Esophagus squamous epithelium (tissue), 5 donors: ENCODE measurements at regions not wholly inside any gene's neighbourhood (a gene's known extent, or its start where the extent isn't known, plus 50 kb on each side); places are given as distances from the start of the nearest gene placed in this dataset.

Source experiments
- DNase-seq: peaks from one replicate; lab custom pipeline; 2025; lab: John Stamatoyannopoulos, UW
- H3K27ac ChIP-seq, 4 donors: fragments of 200-600 bp; sonication (generic); one replicate each; pipeline ENCODE4 v1.5.1; 2016 to 2019; ENCODE audit warnings: mild to moderate bottlenecking in 1 of 4
- H3K27me3 ChIP-seq, 4 donors: fragments of 200-600 bp; sonication (generic); 1 replicate in 3 of 4; 2 replicates in 1 of 4; pipeline versions ENCODE4 v1.5.1 to v1.6.0; 2017 to 2021; ENCODE audit warnings: antibody characterized with exemption in 1 of 4
- H3K36me3 ChIP-seq, 3 donors: fragments of 200-600 bp; sonication (generic); one replicate each; pipeline ENCODE4 v1.5.1; 2016 to 2019
- H3K4me1 ChIP-seq, 3 donors: fragments of 200-600 bp; sonication (generic); one replicate each; pipeline ENCODE4 v1.5.1; 2017 to 2019
- H3K4me3 ChIP-seq, 4 donors: fragments of 200-600 bp; sonication (generic); 1 replicate in 3 of 4; 2 replicates in 1 of 4; pipeline ENCODE4 v1.5.1; 2016 to 2019; ENCODE audit warnings: mild to moderate bottlenecking in 2 of 4, moderate library complexity in 1 of 4
- H3K9me3 ChIP-seq, 3 donors: fragments of 200-600 bp; sonication (generic); one replicate each; pipeline ENCODE4 v1.5.1; 2016 to 2019
- POLR2A ChIP-seq, 4 donors: fragments of 450-650 bp; IDR thresholded peaks; one replicate each; pipeline ENCODE4 v1.6.1; 2017; ENCODE audit warnings: antibody characterized with exemption in 4 of 4, mild to moderate bottlenecking in 4 of 4, moderate library complexity in 3 of 4
- WGBS, 2 donors: methylation state at CpG; one replicate each; pipeline ENCODE4 v1.1.5; 2018; 5-methylcytosine and 5-hydroxymethylcytosine counted together
- intact Hi-C: fragments of 100-400 bp; cut with DNase I; formaldehyde crosslinking; loops from one replicate; pipeline ENCODE4 v1.15.0; 2022
- TF ChIP-seq, protein P1 (sequence below), 6 experiments: fragments of 450-650 bp in 4 of 6; fragments of 200-600 bp in 2 of 6; sonication (generic) in 2 of 6; IDR thresholded peaks; one replicate each; pipeline ENCODE4 v1.5.1; 2016 to 2019; ENCODE audit warnings: antibody characterized with exemption in 6 of 6, mild to moderate bottlenecking in 4 of 6, moderate library complexity in 4 of 6
- donor health status: DM: yes; HTN: yes; CAD: no.

DNA sequence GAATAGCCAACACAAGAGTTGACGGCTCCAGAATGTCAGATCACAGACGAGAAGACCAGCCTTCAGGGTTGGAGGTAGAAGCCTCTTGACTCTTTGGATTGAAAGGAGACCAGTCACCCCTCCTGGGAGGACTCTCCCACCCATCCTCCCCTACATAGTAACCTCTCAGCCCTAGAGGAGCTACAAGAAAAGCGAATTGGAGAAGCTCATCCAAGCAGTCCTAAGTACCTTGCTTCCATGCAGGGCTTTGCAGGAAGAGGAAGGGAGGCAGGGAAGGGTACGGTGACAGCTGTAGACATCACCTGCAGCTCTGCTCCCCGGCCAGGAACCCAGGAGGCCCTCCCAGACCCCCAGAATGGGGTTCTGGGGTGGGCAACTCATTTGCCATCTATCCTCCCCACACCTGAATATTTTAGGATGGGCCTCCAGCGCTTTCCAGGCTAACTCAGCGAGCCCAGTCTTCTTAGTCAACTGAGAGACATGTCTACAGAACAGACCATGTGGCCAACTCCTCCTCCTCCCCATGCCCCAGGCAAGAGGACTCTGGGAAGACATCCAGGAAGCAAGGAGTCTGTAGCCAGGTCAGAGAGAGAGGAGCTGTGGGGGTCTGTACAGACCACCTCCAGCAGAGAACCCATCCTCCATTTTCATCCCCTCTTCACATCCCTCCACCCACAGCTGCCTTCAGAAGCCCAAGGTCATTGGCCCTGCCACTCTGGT, 55.6 kb upstream of the LBX1 start:
- TF ChIP-seq, protein P1, sequence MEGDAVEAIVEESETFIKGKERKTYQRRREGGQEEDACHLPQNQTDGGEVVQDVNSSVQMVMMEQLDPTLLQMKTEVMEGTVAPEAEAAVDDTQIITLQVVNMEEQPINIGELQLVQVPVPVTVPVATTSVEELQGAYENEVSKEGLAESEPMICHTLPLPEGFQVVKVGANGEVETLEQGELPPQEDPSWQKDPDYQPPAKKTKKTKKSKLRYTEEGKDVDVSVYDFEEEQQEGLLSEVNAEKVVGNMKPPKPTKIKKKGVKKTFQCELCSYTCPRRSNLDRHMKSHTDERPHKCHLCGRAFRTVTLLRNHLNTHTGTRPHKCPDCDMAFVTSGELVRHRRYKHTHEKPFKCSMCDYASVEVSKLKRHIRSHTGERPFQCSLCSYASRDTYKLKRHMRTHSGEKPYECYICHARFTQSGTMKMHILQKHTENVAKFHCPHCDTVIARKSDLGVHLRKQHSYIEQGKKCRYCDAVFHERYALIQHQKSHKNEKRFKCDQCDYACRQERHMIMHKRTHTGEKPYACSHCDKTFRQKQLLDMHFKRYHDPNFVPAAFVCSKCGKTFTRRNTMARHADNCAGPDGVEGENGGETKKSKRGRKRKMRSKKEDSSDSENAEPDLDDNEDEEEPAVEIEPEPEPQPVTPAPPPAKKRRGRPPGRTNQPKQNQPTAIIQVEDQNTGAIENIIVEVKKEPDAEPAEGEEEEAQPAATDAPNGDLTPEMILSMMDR (IDR thresholded peaks at IDR 0.05), result no peak
- TF ChIP-seq POLR2A (IDR thresholded peaks at IDR 0.05), result no peak
- Histone ChIP-seq H3K27ac (no peak overlapping the region), H3K9me3 (no peaks in the 10 kb centered on the region), H3K27me3 (peaks cover 0 to 95% (median 13%) of the 10 kb centered on the region in 4 donors), H3K4me1 (peaks cover 0 to 21% (median 0%) of the 10 kb centered on the region in 3 donors), H3K4me3 (no peak overlapping the region), H3K36me3 (no peaks in the 10 kb centered on the region)
- WGBS, 2 donors, result 48% methylated on average over 7 of the region's 7 CpGs; no CpG with 5 or more reads in 1 of the 2 donors
- intact Hi-C loops, result loop anchor here (5.0 kb wide), 1 partner anchor 68 kb away; no protein-coding TSS in a partner anchor
- no peak for DNase-seq

DNA sequence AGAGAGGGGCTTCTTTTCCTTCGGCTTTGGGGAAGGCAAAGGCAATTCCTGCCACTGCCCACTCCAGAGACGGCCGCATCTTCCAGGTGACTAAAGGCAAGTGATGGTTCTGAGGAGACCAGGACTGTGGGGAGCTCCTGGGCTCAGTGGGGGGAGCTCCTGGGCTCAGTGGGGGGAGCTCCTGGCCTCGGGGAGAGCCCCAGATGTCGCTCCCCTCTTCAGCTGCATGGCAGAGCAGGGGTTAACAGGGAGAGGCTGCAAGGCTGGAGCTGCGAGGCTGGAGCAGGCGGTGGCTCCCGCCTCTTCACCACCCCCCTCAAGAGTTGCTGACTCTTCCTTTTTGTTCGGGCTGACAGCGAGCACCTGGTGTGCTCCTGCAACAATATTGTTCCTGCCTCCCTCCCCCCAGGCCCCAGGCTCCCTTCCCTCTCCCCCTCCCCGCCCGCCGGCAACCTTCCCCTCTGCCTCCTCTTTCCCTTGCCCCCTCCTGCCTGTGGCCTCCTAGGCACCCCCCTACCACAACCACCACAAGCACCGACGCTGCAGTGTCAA, 56.3 kb upstream of the LBX1 start:
- TF ChIP-seq, protein P1 (IDR thresholded peaks at IDR 0.05), result no peak
- no peak for TF ChIP-seq POLR2A (IDR thresholded peaks at IDR 0.05)
- no peak overlapping the region for H3K4me3 ChIP-seq
- intact Hi-C loops, result loop anchor here (5.0 kb wide), 1 partner anchor 68 kb away; no protein-coding TSS in a partner anchor
- peaks cover 0 to 100% (median 13%) of the 10 kb centered on the region in 4 donors for H3K27me3 ChIP-seq
- H3K9me3 ChIP-seq, result no peaks in the 10 kb centered on the region
- no peak for DNase-seq
- WGBS, 2 donors, result 3 to 4% methylated on average over 5 of the region's 15 CpGs
- H3K4me1 ChIP-seq, result peaks cover 0 to 21% (median 0%) of the 10 kb centered on the region in 3 donors
- H3K36me3 ChIP-seq, result no peaks in the 10 kb centered on the region
- no peak overlapping the region for H3K27ac ChIP-seq

- Histone ChIP-seq H3K36me3 (no peaks in the 10 kb centered on the region), H3K27me3 (peaks cover 3 to 100% (median 19%) of the 10 kb centered on the region in 4 donors), H3K27ac (no peak overlapping the region), H3K4me3 (no peak overlapping the region), H3K4me1 (peaks cover 3 to 26% (median 4%) of the 10 kb centered on the region in 3 donors), H3K9me3 (no peaks in the 10 kb centered on the region)
- intact Hi-C loops, result loop anchor here (5.0 kb wide), 1 partner anchor 69 kb away; no protein-coding TSS in a partner anchor
- TF ChIP-seq POLR2A (IDR thresholded peaks at IDR 0.05), result no peak
- no peak for DNase-seq
- WGBS, 2 donors, result 56 to 64% methylated on average over 6 to 11 of the region's 12 CpGs
Measured at GRCh38 chr10:101286248-101287046, 57.2 kb upstream of the LBX1 start.

- Histone ChIP-seq H3K27ac (no peak overlapping the region), H3K27me3 (peaks cover 6 to 100% (median 24%) of the 10 kb centered on the region in 4 donors), H3K36me3 (no peaks in the 10 kb centered on the region), H3K4me3 (no peak overlapping the region), H3K9me3 (no peaks in the 10 kb centered on the region), H3K4me1 (peaks cover 11 to 36% (median 13%) of the 10 kb centered on the region in 3 donors)
- intact Hi-C loops, result loop anchor here (5.0 kb wide), 1 partner anchor 70 kb away; no protein-coding TSS in a partner anchor
- 43 to 59% methylated on average over 13 to 18 of the region's 18 CpGs for WGBS, 2 donors
- TF ChIP-seq POLR2A (IDR thresholded peaks at IDR 0.05), result no peak
- TF ChIP-seq, protein P1 (IDR thresholded peaks at IDR 0.05), result no peak
- DNase-seq, result no peak
Measured at GRCh38 chr10:101287183-101287996, 58.1 kb upstream of the LBX1 start.
